ENCODE measurements at regions not wholly inside any gene's neighbourhood (a gene's known extent, or its start where the extent isn't known, plus 50 kb on each side); places are given as distances from the start of the nearest gene placed in this dataset.

GRCh38 chr5:89187268-89187667 lies 304.3 kb upstream of the MEF2C start:
- TF ChIP-seq CTCF (conservative IDR thresholded peaks at IDR 0.05; ENCODE audit: low read depth, low read length), result no peak
- no peak for TF ChIP-seq MAZ (IDR thresholded peaks at IDR 0.05; ENCODE audit: borderline replicate concordance, low read depth, low read length)
- no peak for TF ChIP-seq POLR2A (IDR thresholded peaks at IDR 0.05; ENCODE audit: low read depth, low read length)
- TF ChIP-seq RFX5 (IDR thresholded peaks at IDR 0.05; ENCODE audit: low read depth, low read length), result no peak
- no peak for TF ChIP-seq RCOR1 (IDR thresholded peaks at IDR 0.05; ENCODE audit: insufficient replicate concordance, low read length)
- TF ChIP-seq SMC3 (IDR thresholded peaks at IDR 0.05; ENCODE audit: low read depth, low read length), result no peak
- no peak for TF ChIP-seq FOS (IDR thresholded peaks at IDR 0.05; ENCODE audit: low read depth, low read length)
